HT1080 (cell line): ENCODE measurements at regions not wholly inside any gene's neighbourhood (a gene's known extent, or its start where the extent isn't known, plus 50 kb on each side); places are given as distances from the start of the nearest gene placed in this dataset.
"Not testable (repeated sequence)": the region's sequence is repeated elsewhere in the genome, so short reads cannot be mapped to it uniquely, and the experiment has no call there.

Experiments
- DNase-seq: peaks from one replicate; pipeline ENCODE4 v3.0.0-alpha.2; 2015; ENCODE audit warnings: low read depth

DNA sequence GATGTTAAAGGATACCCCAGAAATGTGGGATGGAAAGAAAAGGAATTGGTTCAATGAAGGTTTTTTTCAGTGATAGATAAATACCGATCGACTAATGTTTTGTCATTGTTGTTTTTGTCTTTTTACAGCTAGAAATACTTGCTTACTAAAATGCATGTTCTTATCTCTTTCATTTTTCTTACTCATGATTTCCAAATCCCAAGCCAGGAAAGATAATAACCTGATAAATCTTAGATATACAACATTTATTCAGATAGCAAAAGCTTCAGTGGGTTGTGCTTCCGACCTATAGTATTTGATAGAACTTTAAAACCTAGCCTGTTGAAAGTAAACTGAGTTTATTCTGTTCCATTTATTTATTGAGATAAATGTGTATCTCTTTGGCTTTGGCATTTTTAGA, 187.5 kb downstream of the EDN1 start:
- no peak for DNase-seq

DNA sequence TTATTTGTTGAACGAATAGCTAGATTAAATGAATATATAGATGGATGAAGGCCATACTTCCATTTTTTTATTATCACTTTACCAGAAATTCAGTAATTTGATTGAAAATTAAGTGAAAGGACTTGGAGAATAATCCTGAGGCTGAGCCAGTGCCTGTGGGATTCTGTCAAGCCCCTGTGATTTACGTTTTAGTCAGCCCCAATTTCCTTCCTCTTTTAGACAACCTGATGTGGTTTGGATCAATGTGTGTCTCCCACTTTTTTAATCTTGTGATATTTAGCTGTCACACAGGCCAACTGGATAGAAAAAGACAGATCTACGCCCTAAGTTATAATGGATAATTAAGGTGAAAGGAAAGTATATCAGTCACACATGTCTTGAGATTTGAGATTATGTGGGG, 188.8 kb downstream of the EDN1 start:
- DNase-seq: no peak

DNA sequence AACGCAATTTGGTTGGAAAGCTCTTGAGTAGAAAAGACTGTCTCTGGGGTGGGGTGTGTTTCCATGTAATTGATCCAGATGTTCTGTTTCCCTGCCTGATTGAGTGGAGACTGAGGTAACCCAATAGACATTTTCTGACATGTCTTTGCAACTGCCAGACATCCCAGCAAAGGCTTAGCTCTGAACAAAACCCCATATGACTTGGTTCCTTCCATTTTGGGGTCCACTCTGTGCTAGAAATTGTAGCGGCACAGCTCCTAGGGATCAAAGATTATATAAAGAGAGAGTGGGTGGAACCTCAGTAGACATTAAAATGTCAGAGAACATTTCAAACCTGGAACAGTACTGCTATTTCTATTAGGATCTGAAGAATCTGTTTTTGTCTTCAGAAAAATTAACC, 189.3 kb downstream of the EDN1 start:
- no peak for DNase-seq

DNA sequence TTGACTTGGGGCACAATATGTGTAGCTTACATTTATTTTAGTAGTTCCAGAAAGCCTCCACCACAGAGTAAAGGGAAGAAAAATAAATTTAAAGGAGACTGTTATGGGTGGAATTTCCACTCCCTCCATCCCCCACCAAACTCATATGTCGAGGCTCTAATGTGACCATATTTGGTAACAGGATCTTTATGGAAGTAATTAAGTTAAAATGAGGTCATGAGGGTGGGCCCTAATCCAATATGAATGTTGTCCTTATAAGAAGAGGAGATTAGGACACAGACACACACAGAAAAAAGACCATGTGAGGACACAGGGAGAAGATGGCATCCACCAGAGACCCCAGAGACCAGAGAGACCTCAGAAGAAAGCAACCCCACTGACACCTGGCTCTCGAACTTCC, 189.7 kb downstream of the EDN1 start:
- DNase-seq: no peak

DNA sequence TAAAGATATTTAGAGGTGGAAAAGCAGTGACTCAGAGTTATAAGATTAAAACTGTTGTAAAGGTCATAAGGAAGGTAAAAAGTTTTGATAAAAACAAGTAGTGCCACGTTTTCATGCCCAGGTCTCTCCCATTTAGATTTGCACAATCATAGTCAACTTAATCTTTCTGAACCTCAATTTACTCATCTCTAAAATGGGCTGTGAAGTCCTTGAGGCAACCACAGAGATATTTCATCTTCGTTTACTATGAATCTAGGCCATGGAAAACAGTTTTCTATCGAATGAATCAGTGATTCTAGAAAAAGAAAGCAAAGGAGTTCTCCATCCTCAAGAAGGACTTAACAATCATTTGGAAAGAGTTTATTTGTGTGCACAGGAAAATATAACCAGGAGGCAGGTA, 190.2 kb downstream of the EDN1 start:
- no peak for DNase-seq

DNA sequence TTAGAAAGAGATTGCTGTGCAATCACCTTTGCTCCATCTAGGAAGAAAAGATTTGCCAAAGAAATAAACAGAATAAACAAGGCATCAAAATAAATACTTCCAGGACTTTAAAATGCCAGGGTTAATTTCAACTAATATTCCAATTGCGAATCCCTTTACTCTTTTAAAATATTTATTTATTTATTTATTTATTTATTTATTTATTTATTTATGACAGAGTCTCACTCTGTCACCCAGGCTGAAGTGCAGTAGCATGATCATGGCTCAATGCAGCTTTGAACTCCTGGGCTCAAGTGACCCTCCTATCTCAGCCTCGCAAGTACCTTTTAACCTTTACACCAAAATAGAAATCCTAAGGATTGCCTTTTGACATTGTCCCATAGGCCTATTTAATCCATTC, 191.1 kb downstream of the EDN1 start:
- DNase-seq: no peak

DNA sequence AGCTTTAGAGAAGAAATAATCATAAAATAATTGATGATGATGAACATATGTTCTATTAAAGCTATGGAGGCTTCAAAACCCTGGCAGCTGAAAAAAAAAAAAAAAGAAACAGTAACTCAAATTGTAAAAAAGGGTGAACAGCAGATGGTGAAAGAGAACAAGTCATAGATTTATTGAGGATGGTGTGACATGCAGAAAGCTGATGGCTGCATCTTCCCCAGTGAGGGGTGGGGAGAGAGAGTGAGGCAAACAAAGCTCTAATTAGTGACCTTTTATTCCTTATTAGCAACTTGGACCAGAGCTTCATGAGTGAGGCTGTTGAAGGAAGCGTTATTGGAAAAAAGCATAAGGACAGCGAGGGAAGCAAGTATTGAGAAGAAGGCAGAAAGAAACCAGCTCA, 191.7 kb downstream of the EDN1 start:
- no peak for DNase-seq

DNA sequence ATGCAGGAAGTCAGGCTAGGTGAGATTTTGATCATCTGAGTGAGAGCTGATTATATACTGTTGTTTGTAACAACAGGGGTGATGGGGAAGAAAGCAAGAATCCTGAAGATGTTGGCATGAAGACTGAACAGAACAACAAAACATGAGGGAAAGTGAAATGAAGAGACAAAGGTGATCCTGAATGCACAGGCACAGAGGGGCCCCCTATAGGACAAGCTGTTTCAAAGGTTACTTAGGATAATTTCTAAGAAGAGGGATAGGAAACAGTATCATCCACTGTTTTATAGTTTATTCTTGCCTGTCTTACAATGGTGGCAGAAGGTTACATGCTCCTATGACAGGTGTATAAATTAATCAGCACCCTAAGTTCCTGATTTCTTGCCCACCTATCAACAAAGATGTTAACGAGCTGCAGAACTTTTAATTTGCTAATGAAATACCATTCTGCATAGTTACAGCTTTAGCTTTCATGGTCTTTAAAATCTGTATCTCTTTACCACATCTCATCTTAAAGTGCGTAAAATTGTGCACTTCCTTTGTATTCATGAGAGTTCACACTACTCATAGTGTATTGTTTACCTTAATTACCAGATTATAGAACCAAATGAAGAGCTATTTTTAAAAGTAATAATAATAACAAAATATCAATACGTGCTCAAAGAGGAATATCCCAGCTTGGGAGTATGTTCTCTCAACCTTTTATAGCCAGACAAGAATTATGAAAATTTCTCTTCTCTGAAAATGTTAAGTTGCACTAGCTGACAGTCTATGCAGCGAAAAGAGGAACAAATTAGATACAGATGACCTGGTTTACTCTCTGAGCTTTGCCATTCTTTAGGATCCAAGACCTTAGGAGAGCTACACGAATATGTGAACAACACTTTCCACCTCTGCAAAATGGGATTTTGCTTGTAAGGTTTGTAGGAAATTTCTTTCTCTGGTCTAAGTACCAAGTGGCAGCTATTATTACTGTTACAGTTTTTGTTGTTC, 192.5 kb downstream of the EDN1 start:
- no peak for DNase-seq

DNA sequence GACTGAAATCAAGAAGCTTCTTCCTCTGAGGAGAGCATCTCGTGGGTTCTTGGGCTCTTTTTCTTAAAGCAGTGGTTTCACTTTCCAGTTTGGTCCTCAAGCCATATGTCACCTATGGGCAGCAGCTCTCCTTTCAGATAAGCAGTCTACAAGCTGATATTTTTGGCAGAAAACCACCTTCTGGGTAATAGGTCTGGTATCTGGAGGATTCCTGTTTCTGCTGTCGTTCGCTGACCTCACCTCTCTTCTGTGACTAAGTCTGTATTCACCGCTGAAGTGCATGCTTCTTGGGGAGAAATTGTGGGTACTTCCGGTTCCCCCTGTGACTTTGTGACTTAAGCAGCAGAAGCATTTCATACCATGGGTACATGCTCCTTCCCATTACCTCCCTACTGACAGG, 193.6 kb downstream of the EDN1 start:
- peak; percentile 95 for DNase-seq

DNA sequence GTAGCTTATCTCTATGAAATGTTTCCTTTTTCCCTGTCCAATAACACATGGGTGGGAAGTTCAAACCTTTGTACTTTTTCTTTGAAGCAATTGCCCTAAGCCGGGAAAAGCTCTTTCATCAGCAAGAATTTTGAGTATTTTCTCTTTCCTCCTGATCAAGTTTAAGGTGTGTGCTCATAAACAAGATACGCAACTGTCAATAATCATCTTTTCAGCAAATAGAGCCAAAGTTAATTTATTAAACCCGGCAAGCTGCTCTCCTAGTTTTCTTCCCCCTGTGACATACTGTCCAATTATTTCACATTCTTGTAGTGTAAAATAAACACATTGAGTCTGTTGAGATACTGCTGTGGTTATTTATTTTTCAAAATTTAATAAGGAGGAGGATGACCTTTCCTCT, 194.4 kb downstream of the EDN1 start:
- DNase-seq: no peak

DNA sequence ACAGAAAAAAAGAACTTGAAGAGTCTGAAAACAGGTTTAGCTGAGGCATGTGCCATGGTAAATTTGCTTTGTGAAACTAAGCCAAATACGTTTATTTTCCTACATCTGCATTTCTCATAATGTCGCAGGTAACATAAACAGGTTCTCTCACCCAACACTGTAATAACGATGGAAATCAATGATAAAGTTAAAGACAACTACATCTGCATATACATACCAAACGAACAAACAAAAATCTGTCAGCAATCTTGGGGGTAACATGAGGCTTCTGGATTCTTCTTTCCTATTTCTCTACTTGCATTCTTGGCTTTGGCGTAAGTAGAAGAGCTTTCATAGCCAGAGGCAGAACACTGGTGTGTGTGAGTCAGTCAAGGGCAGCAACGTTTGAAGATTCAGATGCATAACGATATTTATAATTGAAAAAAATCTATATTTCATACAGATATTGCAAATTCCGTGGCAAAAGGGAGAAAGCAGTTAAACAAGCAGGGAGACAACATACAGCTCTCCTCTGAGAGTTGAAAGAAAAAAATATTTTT, 195.1 kb downstream of the EDN1 start:
- DNase-seq: no peak

DNA sequence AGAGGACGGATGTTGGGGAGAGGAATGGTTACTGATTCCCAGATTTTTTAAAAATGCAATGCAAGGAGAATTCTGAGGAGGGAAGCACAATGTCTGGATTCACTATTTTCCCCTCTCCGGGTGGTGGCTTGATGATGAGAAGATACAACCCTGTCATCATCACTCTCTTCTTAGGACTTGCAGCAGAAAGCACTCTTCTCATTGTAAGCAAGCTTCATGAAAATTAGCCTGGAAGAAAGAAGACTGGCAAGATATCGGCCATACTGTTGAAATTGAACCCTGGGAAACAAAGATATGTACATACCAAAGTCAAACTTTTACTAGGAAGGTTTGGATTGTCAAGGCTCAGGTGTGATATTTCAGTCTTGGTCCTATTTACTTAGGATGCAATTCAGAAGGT, 195.7 kb downstream of the EDN1 start:
- DNase-seq: no peak

DNA sequence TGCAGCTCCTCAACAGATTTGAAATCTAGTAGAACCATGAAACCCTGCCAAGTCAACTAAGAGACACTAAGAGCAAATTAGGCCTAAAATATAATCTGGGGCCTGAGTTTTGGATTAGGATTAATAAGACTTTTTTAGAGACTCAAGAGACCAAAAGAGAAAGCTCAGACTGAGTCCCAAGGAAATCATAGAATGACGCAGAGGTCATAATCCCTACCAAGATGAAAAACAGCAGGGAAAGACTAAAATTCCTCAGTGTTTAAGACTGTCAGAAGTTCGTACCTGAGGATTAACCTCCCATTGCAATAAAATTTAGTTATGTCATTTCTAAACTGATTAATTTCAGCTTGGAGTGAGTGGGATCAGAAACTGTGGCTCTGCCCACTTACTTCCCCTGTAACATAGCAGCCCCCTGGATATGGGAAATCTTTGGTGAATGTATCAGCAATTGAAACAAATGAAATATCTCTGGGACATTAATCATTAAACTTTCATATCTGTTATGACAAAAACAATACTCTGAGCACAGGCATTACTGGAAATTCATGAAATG, 200.3 kb downstream of the EDN1 start:
- DNase-seq: peak; percentile 6

DNA sequence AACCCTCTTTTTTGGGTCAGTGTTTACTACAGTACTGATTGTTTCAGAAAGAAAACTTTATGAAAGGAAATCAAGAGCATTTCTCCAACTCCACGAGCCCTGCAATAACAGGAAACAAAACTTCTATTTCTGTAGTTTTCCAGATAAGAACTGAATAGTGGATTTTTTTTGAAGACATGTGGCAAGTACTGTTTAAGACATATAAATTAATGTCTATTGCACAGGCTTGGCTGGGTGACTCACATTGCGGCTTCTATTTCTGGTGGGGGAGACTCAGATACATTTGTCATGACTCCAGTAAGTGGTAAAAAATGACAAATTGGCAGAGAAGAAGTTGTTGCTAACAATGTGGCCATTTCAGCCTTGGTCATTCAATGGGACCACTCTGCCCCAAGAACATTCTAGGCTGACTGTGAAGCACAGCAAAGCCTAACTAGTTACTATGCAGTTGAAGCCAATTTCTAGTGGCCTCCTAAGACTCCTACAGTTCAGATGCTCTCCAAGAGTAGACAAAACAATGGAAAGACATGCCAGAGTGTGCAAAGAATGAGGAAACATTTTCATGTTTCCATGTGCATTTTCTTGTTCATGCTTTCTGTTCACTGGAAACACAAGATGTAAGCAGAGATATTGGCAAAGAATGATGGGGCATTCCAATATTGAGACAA, 200.9 kb downstream of the EDN1 start:
- peak; percentile 93 for DNase-seq

DNA sequence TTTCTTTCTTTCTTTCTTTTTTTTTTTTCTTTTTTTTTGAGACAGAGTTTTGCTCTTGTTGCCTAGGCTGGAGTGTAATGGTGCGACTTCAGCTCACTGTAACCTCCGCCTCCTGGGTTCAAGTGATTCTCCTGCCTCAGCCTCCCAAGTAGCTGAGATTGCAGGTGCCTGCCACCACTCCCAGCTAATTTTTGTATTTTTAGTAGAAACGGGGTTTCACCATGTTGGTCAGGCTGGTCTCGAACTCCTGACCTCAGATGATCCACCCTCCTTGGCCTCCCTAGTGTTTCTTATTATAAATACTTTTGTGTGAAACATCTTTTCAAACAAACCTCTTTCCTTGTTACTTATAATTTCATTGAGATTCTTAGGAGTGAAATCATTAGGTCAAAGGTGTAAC, 202.8 kb downstream of the EDN1 start:
- not testable (repeated sequence) for DNase-seq

DNA sequence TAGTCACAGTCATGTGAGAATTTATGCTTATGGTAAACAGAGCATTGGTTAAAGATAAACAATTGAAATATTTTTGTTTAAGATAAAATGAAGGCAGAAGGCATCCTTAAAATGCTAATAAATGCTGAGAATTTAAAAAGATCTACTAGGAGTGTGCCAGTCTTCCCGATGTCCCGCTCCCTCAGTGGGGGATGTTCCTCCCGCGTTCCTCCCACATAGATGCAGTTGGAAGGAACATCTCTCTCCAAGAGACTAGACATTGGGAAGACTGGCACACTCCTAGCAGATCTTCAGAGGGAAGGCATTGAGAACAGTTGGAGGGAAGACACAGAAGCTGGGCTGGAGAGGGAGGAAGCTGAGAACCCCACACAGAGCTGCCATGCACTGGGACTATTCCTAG, 203.3 kb downstream of the EDN1 start:
- no peak for DNase-seq

DNA sequence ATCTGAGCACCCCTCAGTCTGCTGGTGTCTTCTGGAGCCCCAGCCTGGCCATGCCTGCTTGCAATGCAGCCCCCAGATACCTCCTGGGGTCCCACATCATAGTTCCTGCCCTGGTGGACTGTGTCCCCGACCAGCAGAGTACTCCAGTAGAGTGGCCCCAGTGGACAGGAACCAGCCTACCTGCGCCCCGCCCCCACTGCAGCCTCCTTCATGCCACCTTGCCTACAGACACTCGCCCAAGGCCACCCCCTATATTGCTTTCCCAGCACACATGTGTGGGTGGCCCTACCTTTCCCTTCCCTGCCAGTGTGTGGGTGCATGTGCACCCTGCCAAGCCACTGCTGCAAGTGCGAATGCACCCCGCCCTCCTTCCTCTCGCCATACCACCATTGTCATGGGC, 204.0 kb downstream of the EDN1 start:
- no peak for DNase-seq

DNA sequence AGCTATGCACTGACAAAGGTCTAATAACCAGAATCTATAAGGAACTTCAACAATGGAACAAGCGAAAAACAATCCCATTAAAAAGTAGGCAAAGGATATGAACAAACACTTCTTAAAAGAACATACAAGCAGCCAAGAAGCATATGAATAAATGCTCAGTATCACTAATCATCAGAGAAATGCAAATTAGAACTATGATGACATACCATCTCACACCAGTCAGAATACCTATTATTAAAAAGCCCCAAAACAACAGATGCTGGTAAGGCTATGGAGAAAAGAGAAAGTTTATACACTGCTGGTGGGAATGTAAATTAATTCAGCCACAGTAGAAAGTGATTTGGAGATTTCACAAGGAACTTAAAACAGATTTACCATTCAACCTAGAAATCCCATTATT, 211.8 kb downstream of the EDN1 start:
- DNase-seq: no peak

DNA sequence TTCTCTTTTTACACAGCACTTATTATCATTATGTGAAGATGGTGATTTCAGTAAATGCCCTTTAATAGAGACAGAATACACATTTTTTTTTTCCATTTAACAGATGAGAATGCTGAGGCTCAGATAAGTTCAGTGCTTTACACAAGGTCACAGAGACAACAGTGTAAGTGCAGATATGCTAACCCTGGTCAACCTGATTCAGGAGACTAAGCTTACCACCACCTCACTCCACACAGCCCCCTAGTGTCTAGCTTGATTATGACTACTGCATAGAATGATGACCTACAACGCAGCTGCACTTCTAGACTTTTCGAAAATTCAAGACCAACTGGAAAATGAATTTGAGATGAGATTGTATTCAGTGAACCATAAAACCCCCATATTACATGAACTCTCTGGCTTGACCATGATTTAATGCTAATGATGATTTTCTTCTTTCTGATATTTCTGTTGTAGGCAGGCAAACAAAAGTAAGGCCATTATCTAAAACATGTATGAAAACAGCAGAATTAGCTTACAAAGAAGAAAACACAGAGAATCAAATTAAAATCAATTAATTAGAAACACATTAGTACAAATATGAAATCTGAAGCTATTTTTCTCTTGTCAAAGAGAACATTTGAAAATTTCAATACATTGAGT, 212.1 kb upstream of the PHACTR1 start:
- peak; percentile 11 for DNase-seq

DNA sequence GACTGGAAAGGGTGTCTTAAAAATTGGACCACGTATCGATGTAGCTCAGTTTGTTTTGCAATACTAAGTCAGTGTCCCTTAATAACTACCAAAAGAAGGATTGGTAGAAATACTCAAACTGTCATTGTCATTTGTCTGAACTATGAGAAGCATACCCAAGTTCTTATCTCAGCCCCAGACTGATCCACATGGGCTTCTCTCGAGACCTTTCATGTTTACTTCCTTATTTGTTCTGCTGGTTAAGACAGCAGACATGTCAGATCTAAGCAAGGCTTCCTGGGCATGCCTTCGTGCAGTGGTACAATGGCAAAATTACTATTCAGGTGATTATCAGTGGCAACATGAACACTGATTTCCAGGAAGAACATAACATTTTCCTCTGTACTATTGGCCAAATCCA, 211.1 kb upstream of the PHACTR1 start:
- no peak for DNase-seq

DNA sequence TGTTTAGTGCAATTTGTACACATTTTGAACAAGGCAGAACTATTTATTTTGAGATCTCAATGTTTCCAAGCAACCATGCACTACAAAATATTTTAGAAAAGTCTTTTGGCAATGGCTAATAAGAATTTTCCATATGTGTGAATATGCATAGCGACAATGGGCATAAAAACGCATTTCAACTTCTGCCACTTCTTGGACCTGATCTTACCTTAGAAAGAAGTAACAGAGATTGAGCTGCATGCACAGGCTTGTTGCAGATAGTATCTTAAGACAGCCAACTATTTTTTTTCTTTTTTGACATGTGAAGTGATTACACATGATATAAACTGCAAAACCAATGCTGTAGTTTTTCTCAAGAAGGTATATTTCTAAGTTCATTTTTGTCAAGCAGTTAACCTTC, 210.4 kb upstream of the PHACTR1 start:
- no peak for DNase-seq

DNA sequence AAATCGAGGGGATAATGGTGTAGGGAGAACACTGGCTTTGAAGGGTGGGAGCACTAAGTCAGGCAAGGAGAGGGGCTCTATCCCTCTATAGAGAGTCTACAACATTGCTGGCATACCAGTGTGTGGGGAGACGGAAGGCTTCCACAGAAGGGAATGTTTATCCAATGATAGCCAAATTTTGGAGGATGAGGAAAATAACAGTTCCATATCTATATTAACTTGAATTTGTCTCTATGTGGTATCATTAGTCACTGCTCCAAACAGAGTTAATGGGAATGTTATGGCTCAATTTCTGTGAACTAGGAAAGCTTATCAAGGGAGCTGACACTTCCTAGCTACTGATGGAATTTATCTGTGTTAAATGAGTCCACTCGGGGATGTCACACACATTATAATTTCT, 208.9 kb upstream of the PHACTR1 start:
- no peak for DNase-seq
